ENCODE measurements at regions not wholly inside any gene's neighbourhood (a gene's known extent, or its start where the extent isn't known, plus 50 kb on each side); places are given as distances from the start of the nearest gene placed in this dataset.

DNA sequence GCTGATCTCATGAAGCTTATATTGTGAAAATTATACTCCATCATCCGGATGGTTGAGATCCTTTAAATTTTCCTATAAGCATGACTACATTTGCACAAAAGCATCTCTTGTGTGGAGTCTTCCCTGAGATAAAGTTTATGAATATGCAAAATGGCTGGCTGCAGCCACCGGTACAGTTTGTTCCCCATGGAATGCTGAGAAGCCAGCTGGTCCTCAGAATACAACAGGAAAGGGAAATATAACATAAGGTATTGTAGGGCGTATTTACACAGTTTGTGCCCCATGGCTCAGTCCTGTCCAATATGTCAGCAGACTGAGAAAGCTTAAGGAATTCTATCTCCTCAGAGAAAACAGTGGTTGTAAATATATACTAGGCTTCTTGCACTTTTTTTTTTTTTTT lies 468.6 kb downstream of the CNTN6 start:
- no peak for DNase-seq

- no peak for DNase-seq
These were observed 478.9 kb downstream of the CNTN6 start for GRCh38 chr3:1571736-1572135.

DNA sequence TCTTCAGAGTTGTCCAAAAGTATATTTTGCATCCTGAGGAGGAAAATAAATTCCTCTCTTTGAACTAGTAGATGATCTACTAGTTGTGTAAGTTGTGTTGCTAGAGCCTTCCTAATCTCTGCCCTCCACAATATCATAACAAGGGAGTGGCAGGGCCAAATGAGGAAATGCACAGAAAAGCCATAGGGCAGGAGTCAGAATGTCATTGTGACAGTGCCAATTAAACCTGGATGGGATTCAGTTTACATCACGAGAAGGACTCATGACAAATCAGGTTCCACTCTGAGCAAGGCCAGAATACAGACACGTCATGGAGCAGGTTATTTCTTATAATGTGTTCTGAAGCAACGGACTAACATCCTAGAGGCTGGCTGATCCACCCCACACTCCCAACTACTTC lies 483.2 kb downstream of the CNTN6 start:
- no peak for DNase-seq

GRCh38 chr3:1578124-1578806 lies 485.4 kb downstream of the CNTN6 start:
- DNase-seq: no peak

DNA sequence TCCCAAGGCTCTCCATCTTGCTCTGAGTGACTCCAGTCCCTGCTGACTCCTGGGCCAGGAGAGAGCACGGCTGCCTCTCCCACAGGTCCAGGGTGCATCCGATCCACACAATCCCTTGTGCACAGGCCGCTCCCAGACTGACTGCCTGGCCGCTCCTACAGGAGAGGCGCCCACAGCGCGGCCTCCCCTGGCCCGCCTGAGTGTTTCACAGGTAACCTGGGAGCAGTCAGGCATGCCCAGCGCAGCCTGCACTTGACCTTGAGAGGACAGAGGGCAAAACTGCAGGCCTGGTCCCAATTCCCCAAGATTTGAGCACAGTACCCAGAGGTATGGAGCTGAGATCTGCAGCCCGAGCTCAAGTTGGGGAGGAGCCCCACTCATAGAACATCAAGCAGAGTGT lies 490.2 kb downstream of the CNTN6 start:
- DNase-seq: no peak

GRCh38 chr3:1587426-1587825 lies 494.6 kb downstream of the CNTN6 start:
- DNase-seq: peak; percentile 35

DNA sequence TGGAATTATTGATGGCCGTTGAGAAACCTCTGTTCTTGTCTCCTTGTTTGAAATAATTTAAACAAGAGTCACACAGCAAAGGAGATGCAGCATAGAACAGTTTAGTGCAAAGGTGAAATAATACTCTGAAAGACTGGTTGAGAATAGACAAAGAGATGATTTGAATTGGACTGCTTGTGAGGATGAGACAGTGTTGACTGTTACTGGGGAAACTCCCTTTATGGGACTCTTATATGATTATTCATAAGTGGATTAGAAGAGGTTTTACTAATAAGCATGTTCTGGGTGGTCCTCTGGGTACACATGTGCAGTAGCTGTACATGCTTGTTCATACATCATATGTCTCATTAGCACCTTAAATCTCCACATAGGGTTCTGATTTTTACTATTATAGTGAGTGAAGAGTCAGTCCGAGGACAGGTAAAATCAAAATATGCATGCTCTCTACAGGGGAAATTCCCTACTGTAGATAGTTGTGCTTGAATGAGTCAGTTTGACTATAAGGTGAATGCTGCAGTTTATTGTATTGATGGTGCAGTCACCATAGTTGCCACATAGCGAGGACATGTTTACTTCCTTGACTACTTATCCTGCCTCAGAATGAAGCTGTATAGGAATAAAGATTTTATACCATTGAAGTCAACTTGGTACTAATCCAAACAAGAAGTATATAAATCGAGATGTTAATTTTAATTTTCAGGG lies 498.7 kb downstream of the CNTN6 start:
- DNase-seq: no peak

DNA sequence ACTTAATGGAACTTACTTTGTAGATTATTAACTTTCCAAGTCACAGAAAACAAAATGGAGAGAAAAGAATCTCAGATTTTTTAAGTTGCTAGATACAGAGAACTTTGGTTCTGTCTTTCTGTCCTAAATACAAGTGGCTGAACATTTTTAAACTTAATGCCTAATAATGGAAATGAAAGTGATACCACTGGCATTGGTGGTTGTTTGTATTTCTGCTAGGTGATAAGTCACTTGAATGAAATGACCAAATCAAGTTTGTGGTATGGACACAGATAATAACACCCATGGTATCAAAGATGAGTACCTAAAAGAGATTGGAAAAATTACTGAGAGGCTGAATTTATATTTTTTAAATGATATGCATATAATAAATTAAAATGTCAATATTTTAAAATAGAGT lies 502.1 kb downstream of the CNTN6 start:
- no peak for DNase-seq

- DNase-seq: no peak
These were observed 498.5 kb upstream of the CNTN4 start for GRCh38 chr3:1600206-1600605.

GRCh38 chr3:1600700-1601418 lies 497.8 kb upstream of the CNTN4 start:
- no peak for DNase-seq

GRCh38 chr3:1609416-1609815 lies 489.2 kb upstream of the CNTN4 start:
- DNase-seq: no peak

DNA sequence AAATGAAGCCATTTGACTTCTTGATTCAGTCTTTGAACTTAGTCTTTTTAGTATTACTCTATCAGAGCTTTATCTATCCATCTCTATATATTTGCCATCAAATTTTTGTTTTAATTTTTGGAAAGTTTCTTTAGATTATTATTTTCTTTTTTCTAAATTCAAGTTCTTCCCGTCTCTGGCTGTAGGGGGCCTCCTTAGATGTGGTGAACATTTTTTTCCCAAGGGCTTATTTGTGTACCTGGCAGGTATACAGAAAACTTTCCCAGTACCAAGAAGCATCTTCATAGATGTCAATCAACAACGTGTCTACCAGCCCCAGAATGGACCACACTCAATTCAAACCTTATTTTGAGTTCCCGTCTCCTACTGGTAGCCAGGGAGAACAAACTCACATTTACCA lies 486.8 kb upstream of the CNTN4 start:
- no peak for DNase-seq

DNA sequence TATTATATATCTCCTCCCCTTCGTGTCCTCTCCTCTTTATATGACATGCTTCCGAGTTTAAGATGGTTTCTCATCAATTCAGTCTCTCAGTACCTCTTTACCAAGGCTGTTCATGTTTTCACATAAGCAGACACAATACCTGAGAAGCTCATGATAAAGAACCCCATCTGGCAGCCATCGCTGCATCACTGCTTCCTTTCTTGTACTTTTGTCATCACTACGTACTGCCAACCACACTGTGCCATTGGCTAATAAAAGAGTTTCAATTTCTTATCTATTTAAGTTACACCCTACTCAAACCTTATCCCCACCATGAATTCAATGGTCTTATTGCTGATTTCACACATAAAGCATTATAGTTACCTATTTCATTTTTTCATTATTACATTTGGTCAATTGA lies 484.7 kb upstream of the CNTN4 start:
- DNase-seq: no peak

GRCh38 chr3:1616744-1617143 lies 481.9 kb upstream of the CNTN4 start:
- DNase-seq: no peak

GRCh38 chr3:1623896-1624295 lies 474.8 kb upstream of the CNTN4 start:
- no peak for DNase-seq

GRCh38 chr3:1632128-1632527 lies 466.5 kb upstream of the CNTN4 start:
- no peak for DNase-seq

GRCh38 chr3:1661839-1662238 lies 436.8 kb upstream of the CNTN4 start:
- DNase-seq: no peak

- DNase-seq: no peak
These were observed 434.4 kb upstream of the CNTN4 start for GRCh38 chr3:1664266-1664665.

- no peak for DNase-seq
These were observed 431.8 kb upstream of the CNTN4 start for GRCh38 chr3:1666865-1667264.

- no peak for DNase-seq
These were observed 421.0 kb upstream of the CNTN4 start for GRCh38 chr3:1677576-1678156.

- DNase-seq: no peak
These were observed 406.2 kb upstream of the CNTN4 start for GRCh38 chr3:1692428-1692827.

DNA sequence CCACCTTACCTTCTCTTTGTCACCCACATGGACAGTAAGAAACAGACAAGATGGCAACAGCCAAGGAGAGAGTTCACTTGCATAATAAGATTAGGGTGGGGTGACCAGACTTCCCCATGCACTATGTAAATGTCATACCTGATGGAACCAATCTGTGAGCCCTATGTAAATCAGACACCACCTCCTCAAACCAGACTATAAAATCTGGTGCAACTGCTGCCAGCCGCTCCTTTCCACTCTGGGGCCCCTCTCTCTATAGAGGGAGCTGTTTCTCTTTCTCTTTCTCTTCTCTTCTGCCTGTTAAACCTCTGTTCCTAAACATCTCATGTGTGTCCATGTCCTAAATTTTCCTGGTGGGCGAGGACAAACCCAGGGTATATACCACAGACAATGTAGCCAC lies 405.5 kb upstream of the CNTN4 start:
- DNase-seq: no peak

DNA sequence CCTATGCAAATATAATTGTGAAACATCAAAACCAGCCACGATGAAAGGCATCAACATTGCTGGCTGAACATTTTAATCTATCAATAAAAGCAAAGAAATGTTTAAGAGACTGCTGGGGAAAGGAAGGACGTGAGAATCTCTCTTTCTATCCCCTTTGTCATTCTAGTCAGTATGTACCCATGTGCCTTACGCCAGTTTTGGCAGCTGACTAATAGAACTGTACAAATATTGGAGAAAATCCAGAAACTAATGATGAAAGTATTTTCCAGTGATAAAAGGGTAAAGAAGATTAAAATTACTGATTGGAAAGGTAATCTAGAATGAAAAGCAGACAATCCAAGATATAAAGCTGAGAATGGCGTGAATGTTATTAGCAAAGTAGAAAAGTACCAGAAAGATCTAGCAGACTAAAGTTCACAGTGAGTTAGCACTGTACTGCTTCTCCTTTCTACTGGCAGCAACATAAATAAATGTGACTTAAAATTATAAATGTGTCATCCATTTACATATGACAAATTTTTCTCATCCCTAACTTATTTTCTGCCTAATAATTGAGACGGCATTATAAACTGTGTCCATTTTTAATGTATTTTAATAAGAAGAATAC lies 401.9 kb upstream of the CNTN4 start:
- DNase-seq: no peak
